LNCaP clone FGC (cell line): ENCODE measurements at regions not wholly inside any gene's neighbourhood (a gene's known extent, or its start where the extent isn't known, plus 50 kb on each side); places are given as distances from the start of the nearest gene placed in this dataset.

ENCODE experiments used
- DNase-seq: peaks from one replicate; pipeline ENCODE4 v3.0.0-alpha.2; 2011; ENCODE audit warnings: low read depth
- H3K4me3 ChIP-seq: 2 replicates; pipeline ENCODE4 v1.5.1; 2011; ENCODE audit warnings: mild to moderate bottlenecking, low read depth, low read length, control low read depth
- CTCF ChIP-seq: IDR thresholded peaks from 2 replicates; pipeline ENCODE4 v1.5.1; 2012; ENCODE audit warnings: mild to moderate bottlenecking; ENCODE audit not compliant: control insufficient read depth, insufficient read depth; ENCODE audit errors: extremely low read depth

GRCh38 chr11:79592406-79592805 lies 151.6 kb upstream of the TENM4 start:
- no peak for DNase-seq
- no peak overlapping the region for H3K4me3 ChIP-seq
- TF ChIP-seq CTCF: no peak

- no peak for DNase-seq
- no peak for TF ChIP-seq CTCF
Measured at GRCh38 chr11:79582434-79582833, 141.6 kb upstream of the TENM4 start.

GRCh38 chr11:79579063-79579462 lies 138.2 kb upstream of the TENM4 start:
- TF ChIP-seq CTCF: no peak
- DNase-seq: no peak
- no peak overlapping the region for H3K4me3 ChIP-seq

More at GRCh38 chr11:79582434-79582833, 141.6 kb upstream of the TENM4 start:
- H3K4me3 ChIP-seq: no peak overlapping the region

- no peak for TF ChIP-seq CTCF
- DNase-seq: no peak
Measured at GRCh38 chr11:79578116-79578515, 137.3 kb upstream of the TENM4 start.

GRCh38 chr11:79575701-79576100 lies 134.9 kb upstream of the TENM4 start:
- DNase-seq: no peak
- no peak for TF ChIP-seq CTCF
- H3K4me3 ChIP-seq: no peak overlapping the region

More at GRCh38 chr11:79578116-79578515, 137.3 kb upstream of the TENM4 start:
- H3K4me3 ChIP-seq: no peak overlapping the region

- TF ChIP-seq CTCF: no peak
- no peak for DNase-seq
- H3K4me3 ChIP-seq: no peak overlapping the region
Measured at GRCh38 chr11:79570104-79570503, 129.3 kb upstream of the TENM4 start.

- no peak for TF ChIP-seq CTCF
- H3K4me3 ChIP-seq: no peak overlapping the region
- no peak for DNase-seq
Measured at GRCh38 chr11:79564288-79564925, 123.6 kb upstream of the TENM4 start.
